GM12878 (cell line): ENCODE measurements at regions not wholly inside any gene's neighbourhood (a gene's known extent, or its start where the extent isn't known, plus 50 kb on each side); places are given as distances from the start of the nearest gene placed in this dataset.

Experiments used
- ATAC-seq: fragments of 200-7000 bp; cut with Tn5 transposase; 3 replicates; pipeline ENCODE4 v1.9.1; 2020; ENCODE audit warnings: mild to moderate bottlenecking, moderate library complexity
- BruUV-seq: library from RNA; stranded (reverse); fragments of 400-500 nt; replicated peaks from 2 replicates; lab custom pipeline; 2021; lab: Mats Ljungman, UMichigan
- CTCF ChIA-PET: fragments of 300-600 bp; sonication (Branson Sonifier 250); formaldehyde crosslinking; extraction: SDS; loops from one replicate; lab custom pipeline; 2021; ENCODE audit warnings: inconsistent platforms; lab: Yijun Ruan, JAX
- POLR2A ChIA-PET: fragments of 350-600 bp; formaldehyde crosslinking; extraction: SDS; loops from one replicate; lab custom pipeline; 2021; ENCODE audit warnings: inconsistent platforms; lab: Charles Lee
- RAD21 ChIA-PET: fragments of 300-600 bp; sonication (Branson Sonifier 250); formaldehyde crosslinking; loops from one replicate; lab custom pipeline; 2023; ENCODE audit warnings: antibody characterized with exemption; ENCODE audit not compliant: unreplicated experiment; lab: Charles Lee
- SMC1A ChIA-PET: fragments of 300-600 bp; sonication (Branson Sonifier 250); formaldehyde crosslinking; loops from one replicate; lab custom pipeline; 2023; ENCODE audit not compliant: unreplicated experiment, uncharacterized antibody; lab: Charles Lee
- DNase-seq: peaks from one replicate; pipeline ENCODE4 v3.0.0-alpha.2; 2011; ENCODE audit warnings: low read depth, low spot score
- FAIRE-seq: peaks from 3 replicates; lab custom pipeline; 2011; peaks lifted over from hg19 to GRCh38; lab: Jason Lieb, UNC
- H2AFZ ChIP-seq: 2 replicates; pipeline ENCODE4 v1.6.0; 2011; ENCODE audit warnings: low read depth, low read length, control low read depth; ENCODE audit not compliant: control insufficient read depth
- H3K27ac ChIP-seq: 2 replicates; pipeline ENCODE4 v1.5.1; 2011; ENCODE audit warnings: control low read depth; ENCODE audit not compliant: control insufficient read depth, insufficient read depth
- H3K27me3 ChIP-seq, 2 experiments: replicated peaks in 1 of 2; 2 replicates each; pipeline versions ENCODE4 v1.6.0 to v1.6.1; 2011; ENCODE audit warnings: low read length in 1 of 2; ENCODE audit not compliant: control insufficient read depth in 2 of 2, insufficient read depth in 2 of 2
- H3K36me3 ChIP-seq, 2 experiments: 2 replicates each; pipeline ENCODE4 v1.5.1; 2011; ENCODE audit warnings: low read length in 1 of 2; ENCODE audit not compliant: control insufficient read depth in 2 of 2, insufficient read depth in 2 of 2
- H3K4me1 ChIP-seq: 2 replicates; pipeline ENCODE4 v1.6.1; 2011; ENCODE audit warnings: mild to moderate bottlenecking, low read length, moderate library complexity, mixed read lengths; ENCODE audit not compliant: control insufficient read depth, insufficient read depth
- H3K4me2 ChIP-seq: 2 replicates; pipeline ENCODE4 v1.6.0; 2011; ENCODE audit warnings: control low read depth; ENCODE audit not compliant: control insufficient read depth, insufficient read depth
- H3K4me3 ChIP-seq: fragments of 200-600 bp; sonication (generic); 2 replicates; pipeline ENCODE4 v1.5.1; 2016
- H3K79me2 ChIP-seq: 2 replicates; pipeline ENCODE4 v1.6.0; 2011; ENCODE audit warnings: low read length; ENCODE audit not compliant: control insufficient read depth, insufficient read depth
- H3K9ac ChIP-seq: 2 replicates; pipeline ENCODE4 v1.8.0; 2011; ENCODE audit warnings: low read length, control low read depth, mixed read lengths; ENCODE audit not compliant: control insufficient read depth, insufficient read depth
- H3K9me3 ChIP-seq: replicated peaks from 3 replicates; pipeline ENCODE4 v1.5.1; 2011; ENCODE audit warnings: mild to moderate bottlenecking, low read length; ENCODE audit not compliant: control insufficient read depth, insufficient read depth
- H4K20me1 ChIP-seq: 2 replicates; pipeline ENCODE4 v1.6.0; 2011; ENCODE audit not compliant: control insufficient read depth, insufficient read depth
- BCLAF1 ChIP-seq: fragments of 450-650 bp; IDR thresholded peaks from 2 replicates; pipeline ENCODE4 v1.6.1; 2017; ENCODE audit warnings: antibody characterized with exemption, mild to moderate bottlenecking, moderate library complexity
- BMI1 ChIP-seq: fragments of 450-650 bp; IDR thresholded peaks from 2 replicates; pipeline ENCODE4 v1.6.1; 2016; ENCODE audit warnings: mild to moderate bottlenecking, moderate library complexity, borderline replicate concordance
- CREB1 ChIP-seq: IDR thresholded peaks from 2 replicates; pipeline ENCODE4 v1.6.1; 2012; ENCODE audit warnings: low read depth, mild to moderate bottlenecking, inconsistent platforms
- CREM ChIP-seq: IDR thresholded peaks from 2 replicates; pipeline ENCODE4 v1.6.1; 2014; ENCODE audit warnings: antibody characterized with exemption, low read depth
- E2F8 ChIP-seq: fragments of 450-650 bp; IDR thresholded peaks from 2 replicates; pipeline ENCODE4 v1.6.1; 2018; ENCODE audit warnings: mild to moderate bottlenecking, low read depth, moderate library complexity; ENCODE audit not compliant: partially characterized antibody
- GABPA ChIP-seq: IDR thresholded peaks from 2 replicates; pipeline ENCODE4 v1.6.1; 2014; ENCODE audit warnings: antibody characterized with exemption, low read depth, mild to moderate bottlenecking, inconsistent platforms
- IRF3 ChIP-seq: fragments of 450-650 bp; IDR thresholded peaks from 2 replicates; pipeline ENCODE4 v1.6.1; 2014; ENCODE audit warnings: mild to moderate bottlenecking
- PAX8 ChIP-seq: fragments of 450-650 bp; IDR thresholded peaks from 2 replicates; pipeline ENCODE4 v1.6.1; 2017; ENCODE audit warnings: mild to moderate bottlenecking, moderate library complexity
- SP1 ChIP-seq: IDR thresholded peaks from one replicate; pipeline ENCODE4 v1.6.1; 2011; ENCODE audit warnings: low read depth, low read length
- SREBF2 ChIP-seq: IDR thresholded peaks from 2 replicates; pipeline ENCODE4 v1.6.1; 2012; ENCODE audit warnings: mild to moderate bottlenecking, low read length
- SRF ChIP-seq, 2 experiments: IDR thresholded peaks; 2 replicates each; pipeline ENCODE4 v1.6.1; 2011; ENCODE audit warnings: low read depth in 2 of 2, low read length in 2 of 2, mild to moderate bottlenecking in 1 of 2, moderate library complexity in 1 of 2
- TAF1 ChIP-seq: IDR thresholded peaks from 2 replicates; pipeline ENCODE4 v1.6.1; 2011; ENCODE audit warnings: mild to moderate bottlenecking, low read depth, low read length, borderline replicate concordance
- TARDBP ChIP-seq: IDR thresholded peaks from 2 replicates; pipeline ENCODE4 v1.6.1; 2016; ENCODE audit warnings: borderline replicate concordance
- ZBTB33 ChIP-seq: fragments of 450-650 bp; IDR thresholded peaks from 2 replicates; pipeline ENCODE4 v1.6.1; 2017; ENCODE audit warnings: mild to moderate bottlenecking
- ZNF207 ChIP-seq: fragments of 450-650 bp; IDR thresholded peaks from 2 replicates; pipeline ENCODE4 v1.6.1; 2014; ENCODE audit warnings: antibody characterized with exemption, mild to moderate bottlenecking, borderline replicate concordance
- WGBS: methylation state at CpG from one replicate; pipeline ENCODE4 v1.1.6; 2016; ENCODE audit warnings: low lambda C conversion rate; ENCODE audit not compliant: insufficient replicate concordance, insufficient coverage; ENCODE audit errors: missing lambda C conversion rate; 5-methylcytosine and 5-hydroxymethylcytosine counted together
- in situ Hi-C: fragments of 300-500 bp; cut with MboI; formaldehyde crosslinking; loops from 9 replicates; pipeline ENCODE4 v1.14.3; 2018; ENCODE audit warnings: mixed read lengths
- intact Hi-C: fragments of 100-400 bp; cut with micrococcal nuclease; formaldehyde crosslinking; loops from one replicate; pipeline ENCODE4 v1.14.2; 2022; ENCODE audit not compliant: unreplicated experiment

GRCh38 chr2:18788592-18788991, 199.2 kb upstream of the NT5C1B start (continued):
- TF ChIP-seq E2F8 (no peak), BMI1 (no peak), IRF3 (no peak), CREB1 (no peak), ZBTB33 (no peak), GABPA (no peak), TARDBP (no peak), CREM (no peak)
- TF ChIP-seq, all 136 proteins: peak for 0

- ChIA-PET RAD21 (no interaction called here), POLR2A (no interaction called here), CTCF (no interaction called here), SMC1A (no interaction called here)
- H3K4me3 ChIP-seq: no peak overlapping the region
- no peak overlapping the region for H3K9ac ChIP-seq
- in situ Hi-C loops (no loop called here), intact Hi-C loops (no loop called here)
- no peak overlapping the region for H3K27ac ChIP-seq
- TF ChIP-seq SREBF2: no peak
- no peak for TF ChIP-seq SP1
- TF ChIP-seq SRF (IDR thresholded peaks at IDR 0.05; ENCODE audit: low read depth in 2 of 2, low read length in 2 of 2): no peak
- no peak for TF ChIP-seq PAX8
- no peak for TF ChIP-seq ZNF207
- no peak for TF ChIP-seq BCLAF1
- no peak for TF ChIP-seq TAF1
- H3K4me1 ChIP-seq: no peaks in the 10 kb centered on the region
- no peak overlapping the region for H2AFZ ChIP-seq
- H3K27me3 ChIP-seq: no peaks in the 10 kb centered on the region
- FAIRE-seq: no peak
- H4K20me1 ChIP-seq: no peaks in the 10 kb centered on the region
- H3K9me3 ChIP-seq: no peaks in the 10 kb centered on the region
- ATAC-seq: no peak
- no peak overlapping the region for H3K4me2 ChIP-seq
- no peaks in the 10 kb centered on the region for H3K79me2 ChIP-seq
- no TSS peak for BruUV-seq
- no peaks in the 10 kb centered on the region for H3K36me3 ChIP-seq
- WGBS: 3% methylated on average over 2 of the region's 2 CpGs
- DNase-seq: no peak
These were observed 198.4 kb upstream of the NT5C1B start for GRCh38 chr2:18787726-18788125.
